Central memory CD8-positive, alpha-beta T cell (primary cell): ENCODE measurements at regions not wholly inside any gene's neighbourhood (a gene's known extent, or its start where the extent isn't known, plus 50 kb on each side); places are given as distances from the start of the nearest gene placed in this dataset.

Experiments used
- ATAC-seq: fragments of 150-1000 bp; cut with Tn5 transposase; replicated peaks from 2 replicates; pipeline ENCODE4 v1.10.0; 2022; ENCODE audit warnings: mild to moderate bottlenecking, moderate FRiP score, moderate number of reproducible peaks; ENCODE audit not compliant: poor library complexity, severe bottlenecking; ENCODE audit errors: extremely low read depth
- DNase-seq, 2 donors: peaks; one replicate each; pipeline ENCODE4 v3.0.0; 2021; ENCODE audit warnings: low spot score in 2 of 2
- H3K27ac Mint-ChIP-seq: one replicate; pipeline ENCODE4 v1.8.0; 2022; ENCODE audit warnings: low read depth, mild to moderate bottlenecking, moderate library complexity, mixed read lengths
- H3K27me3 Mint-ChIP-seq: one replicate; pipeline ENCODE4 v1.8.0; 2022; ENCODE audit warnings: mixed read lengths
- H3K36me3 Mint-ChIP-seq: one replicate; pipeline ENCODE4 v1.8.0; 2022; ENCODE audit warnings: mild to moderate bottlenecking, moderate library complexity, mixed read lengths; ENCODE audit not compliant: insufficient read depth
- H3K4me1 Mint-ChIP-seq: one replicate; pipeline ENCODE4 v1.8.0; 2022; ENCODE audit warnings: mixed read lengths
- H3K4me3 Mint-ChIP-seq: one replicate; pipeline ENCODE4 v1.8.0; 2022; ENCODE audit warnings: mild to moderate bottlenecking, moderate library complexity, mixed read lengths
- H3K9me3 Mint-ChIP-seq: one replicate; pipeline ENCODE4 v1.8.0; 2022; ENCODE audit warnings: mixed read lengths

GRCh38 chr10:4459531-4459930, 366.5 kb upstream of the AKR1E2 start:
- DNase-seq (no peak), ATAC-seq (no peak)
- peaks cover 23% of the 10 kb centered on the region for H3K27me3 Mint-ChIP-seq
- H3K4me3 Mint-ChIP-seq: no peak overlapping the region
- peaks cover 6% of the 10 kb centered on the region for H3K4me1 Mint-ChIP-seq
- no peak overlapping the region for H3K27ac Mint-ChIP-seq
- H3K9me3 Mint-ChIP-seq: no peaks in the 10 kb centered on the region
- H3K36me3 Mint-ChIP-seq: no peaks in the 10 kb centered on the region

GRCh38 chr10:4457597-4457996, 368.4 kb upstream of the AKR1E2 start:
- Mint-ChIP-seq H3K27ac (no peak overlapping the region), H3K27me3 (peaks cover 12% of the 10 kb centered on the region), H3K4me3 (no peak overlapping the region), H3K4me1 (peaks cover 5% of the 10 kb centered on the region), H3K9me3 (no peaks in the 10 kb centered on the region), H3K36me3 (no peaks in the 10 kb centered on the region)
- DNase-seq (no peak), ATAC-seq (no peak)

DNA sequence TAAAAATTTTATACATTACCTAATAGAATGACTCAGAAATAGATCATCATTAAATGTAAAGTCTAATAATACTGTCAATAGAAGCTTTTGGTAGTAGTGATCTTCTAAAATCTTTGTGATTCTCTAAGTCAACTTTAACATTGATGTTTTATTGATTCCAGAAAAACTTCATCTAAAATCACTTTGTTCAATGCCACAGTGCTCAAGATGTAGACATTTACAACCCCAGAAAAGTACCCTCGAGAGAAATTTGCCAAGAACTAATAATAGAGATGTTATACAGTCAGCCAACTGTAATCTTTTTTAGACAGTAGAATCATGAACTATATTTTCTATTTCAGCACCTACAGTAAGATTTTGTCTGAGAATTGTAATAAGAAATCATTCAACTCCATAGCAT, 369.2 kb upstream of the AKR1E2 start:
- ATAC-seq: no peak
- H3K4me1 Mint-ChIP-seq: no peaks in the 10 kb centered on the region
- no peak overlapping the region for H3K4me3 Mint-ChIP-seq

DNA sequence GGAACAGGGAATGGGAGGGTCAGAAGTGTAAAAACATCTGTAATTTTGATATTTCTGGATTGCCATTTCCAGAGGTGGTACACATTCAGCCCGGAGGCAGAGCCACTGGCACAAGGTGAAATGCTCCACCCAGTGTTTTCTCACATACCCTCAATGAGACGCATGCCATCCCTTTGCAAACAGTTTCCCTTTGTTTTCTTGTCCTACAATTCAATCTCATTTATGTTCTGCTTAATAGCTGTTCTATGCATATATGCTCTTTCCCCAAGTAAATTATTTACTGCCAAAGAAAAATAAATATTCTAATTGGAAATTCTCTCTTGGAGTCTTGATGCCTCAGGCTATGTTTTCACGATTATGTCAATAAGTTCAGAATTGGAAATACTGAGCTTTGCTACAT, 369.7 kb upstream of the AKR1E2 start:
- H3K27ac Mint-ChIP-seq: no peak overlapping the region
- ATAC-seq (no peak), DNase-seq (no peak)
- no peaks in the 10 kb centered on the region for H3K9me3 Mint-ChIP-seq
- H3K4me3 Mint-ChIP-seq: no peak overlapping the region
- H3K27me3 Mint-ChIP-seq: peaks cover 23% of the 10 kb centered on the region
- no peaks in the 10 kb centered on the region for H3K36me3 Mint-ChIP-seq
- H3K4me1 Mint-ChIP-seq: no peaks in the 10 kb centered on the region

More for the DNA sequence above, 369.2 kb upstream of the AKR1E2 start:
- no peak overlapping the region for H3K27ac Mint-ChIP-seq
- H3K27me3 Mint-ChIP-seq: peaks cover 20% of the 10 kb centered on the region
- H3K9me3 Mint-ChIP-seq: no peaks in the 10 kb centered on the region
- no peaks in the 10 kb centered on the region for H3K36me3 Mint-ChIP-seq
- no peak for DNase-seq

GRCh38 chr10:4453950-4454349, 372.1 kb upstream of the AKR1E2 start:
- H3K27ac Mint-ChIP-seq: no peak overlapping the region
- no peak overlapping the region for H3K4me3 Mint-ChIP-seq
- no peak for ATAC-seq
- no peaks in the 10 kb centered on the region for H3K9me3 Mint-ChIP-seq
- H3K4me1 Mint-ChIP-seq: no peaks in the 10 kb centered on the region
- DNase-seq: no peak
- peaks cover 12% of the 10 kb centered on the region for H3K27me3 Mint-ChIP-seq
- H3K36me3 Mint-ChIP-seq: no peaks in the 10 kb centered on the region

GRCh38 chr10:4453276-4453675, 372.7 kb upstream of the AKR1E2 start:
- no peak overlapping the region for H3K27ac Mint-ChIP-seq
- no peaks in the 10 kb centered on the region for H3K36me3 Mint-ChIP-seq
- no peak for ATAC-seq
- no peaks in the 10 kb centered on the region for H3K4me1 Mint-ChIP-seq
- peaks cover 10% of the 10 kb centered on the region for H3K27me3 Mint-ChIP-seq
- no peak overlapping the region for H3K4me3 Mint-ChIP-seq
- no peaks in the 10 kb centered on the region for H3K9me3 Mint-ChIP-seq
- no peak for DNase-seq

DNA sequence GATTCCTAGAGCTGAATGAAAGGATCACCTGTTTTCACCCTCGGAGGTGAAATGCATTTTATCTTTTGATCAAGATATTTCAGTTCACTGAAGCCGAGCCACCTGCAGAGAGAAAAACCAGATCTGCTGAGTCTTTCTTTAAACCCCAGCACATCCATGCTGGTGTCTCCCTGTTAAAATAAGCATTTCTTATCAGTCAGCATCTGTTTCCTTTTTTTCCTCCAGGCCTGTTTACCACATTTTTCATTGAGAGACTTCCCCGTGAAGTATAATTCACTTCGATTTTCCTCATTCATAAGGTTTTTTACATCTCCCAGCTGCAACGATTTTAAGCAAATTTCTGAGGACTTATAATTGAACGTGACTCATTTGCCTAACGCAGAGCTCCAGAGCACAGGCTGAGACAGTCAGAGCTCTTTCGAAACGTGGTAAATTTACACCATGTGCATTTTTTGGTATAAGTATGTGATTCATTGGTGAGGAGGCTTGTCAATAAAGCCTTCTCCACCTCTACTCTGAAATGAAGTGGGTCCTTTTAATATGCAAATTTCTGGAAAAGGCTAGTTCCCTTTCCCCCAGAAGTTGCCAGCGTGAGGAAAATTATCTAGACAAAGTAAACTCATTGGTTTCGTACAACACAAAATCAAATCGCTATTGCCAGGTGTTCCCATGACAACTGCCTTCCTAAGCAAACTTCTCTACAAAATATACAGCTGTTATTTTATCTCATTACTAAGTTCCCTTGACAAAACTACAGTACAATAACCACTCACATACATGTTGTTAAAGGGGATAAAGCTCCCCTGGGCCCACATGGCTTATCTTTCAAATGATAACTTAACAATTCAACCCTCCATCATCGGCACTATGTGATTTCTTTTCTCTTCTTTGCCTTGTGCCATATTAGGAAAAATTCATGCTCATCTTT, 374.8 kb upstream of the AKR1E2 start:
- H3K4me3 Mint-ChIP-seq: no peak overlapping the region
- no peaks in the 10 kb centered on the region for H3K9me3 Mint-ChIP-seq
- no peak overlapping the region for H3K27ac Mint-ChIP-seq
- no peaks in the 10 kb centered on the region for H3K36me3 Mint-ChIP-seq
- H3K27me3 Mint-ChIP-seq: peaks cover 14% of the 10 kb centered on the region
- ATAC-seq (no peak), DNase-seq (no peak)
- H3K4me1 Mint-ChIP-seq: no peaks in the 10 kb centered on the region

DNA sequence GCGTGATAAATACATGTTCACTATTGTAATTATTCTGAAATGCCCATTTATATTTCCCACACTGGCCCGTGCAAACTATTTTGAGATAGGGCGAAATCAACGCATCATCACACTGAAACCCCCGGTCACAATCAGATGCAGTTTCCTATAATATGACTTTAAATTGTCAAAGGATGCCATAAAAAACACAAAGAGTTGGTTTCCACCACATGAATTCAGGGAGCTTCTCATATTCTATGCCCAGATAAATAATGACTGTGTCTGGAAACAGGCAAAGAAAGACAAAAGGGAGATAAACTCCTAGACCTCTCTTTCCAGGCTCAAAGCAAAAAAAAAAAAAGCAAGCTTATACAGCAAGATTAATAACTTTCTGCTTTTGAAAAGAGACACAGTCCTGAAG, 375.8 kb upstream of the AKR1E2 start:
- ATAC-seq (no peak), DNase-seq (no peak)
- Mint-ChIP-seq H3K9me3 (peaks cover under 1% of the 10 kb centered on the region), H3K4me1 (no peaks in the 10 kb centered on the region), H3K27ac (no peak overlapping the region), H3K36me3 (no peaks in the 10 kb centered on the region), H3K4me3 (no peak overlapping the region), H3K27me3 (peaks cover 25% of the 10 kb centered on the region)

- peaks cover 8% of the 10 kb centered on the region for H3K9me3 Mint-ChIP-seq
- ATAC-seq: no peak
- no peaks in the 10 kb centered on the region for H3K36me3 Mint-ChIP-seq
- peaks cover 34% of the 10 kb centered on the region for H3K27me3 Mint-ChIP-seq
- H3K4me1 Mint-ChIP-seq: no peaks in the 10 kb centered on the region
- H3K4me3 Mint-ChIP-seq: no peak overlapping the region
- H3K27ac Mint-ChIP-seq: no peak overlapping the region
- DNase-seq: no peak
Measured at GRCh38 chr10:4448030-4448429, 378.0 kb upstream of the AKR1E2 start.

DNA sequence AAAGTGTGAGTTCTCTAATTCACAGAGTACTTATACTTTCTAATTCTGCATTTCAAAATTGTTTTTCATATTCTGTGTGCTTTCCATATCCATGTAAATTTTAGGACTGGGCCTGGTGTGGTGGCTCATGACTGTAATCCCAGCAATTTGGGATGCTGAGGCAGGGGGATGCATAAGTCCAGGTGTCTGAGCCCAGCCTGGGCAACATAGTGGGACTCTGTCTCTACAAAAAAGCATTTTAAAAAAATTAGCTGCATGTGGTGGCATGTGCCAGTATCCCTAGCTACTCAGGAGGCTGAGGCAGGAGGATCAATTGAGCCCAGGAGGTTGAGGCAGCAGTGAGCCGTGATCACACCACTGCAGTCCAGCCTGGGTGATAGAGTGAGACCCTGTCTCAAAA, 382.6 kb upstream of the AKR1E2 start:
- Mint-ChIP-seq H3K27ac (no peak overlapping the region), H3K4me3 (no peak overlapping the region), H3K36me3 (no peaks in the 10 kb centered on the region), H3K27me3 (peaks cover 32% of the 10 kb centered on the region), H3K9me3 (peaks cover 8% of the 10 kb centered on the region), H3K4me1 (no peaks in the 10 kb centered on the region)
- ATAC-seq (no peak), DNase-seq (no peak)

- Mint-ChIP-seq H3K9me3 (peaks cover 8% of the 10 kb centered on the region), H3K27ac (no peak overlapping the region), H3K4me3 (no peak overlapping the region), H3K27me3 (peaks cover 32% of the 10 kb centered on the region), H3K4me1 (no peaks in the 10 kb centered on the region), H3K36me3 (no peaks in the 10 kb centered on the region)
- DNase-seq: no peak
- ATAC-seq: no peak
Measured at GRCh38 chr10:4442296-4442695, 383.7 kb upstream of the AKR1E2 start.

- Mint-ChIP-seq H3K4me1 (no peaks in the 10 kb centered on the region), H3K9me3 (peaks cover 8% of the 10 kb centered on the region), H3K27me3 (peaks cover 18% of the 10 kb centered on the region), H3K4me3 (no peak overlapping the region), H3K36me3 (no peaks in the 10 kb centered on the region), H3K27ac (no peak overlapping the region)
- ATAC-seq (no peak), DNase-seq (no peak)
Measured at GRCh38 chr10:4440260-4440659, 385.7 kb upstream of the AKR1E2 start.

DNA sequence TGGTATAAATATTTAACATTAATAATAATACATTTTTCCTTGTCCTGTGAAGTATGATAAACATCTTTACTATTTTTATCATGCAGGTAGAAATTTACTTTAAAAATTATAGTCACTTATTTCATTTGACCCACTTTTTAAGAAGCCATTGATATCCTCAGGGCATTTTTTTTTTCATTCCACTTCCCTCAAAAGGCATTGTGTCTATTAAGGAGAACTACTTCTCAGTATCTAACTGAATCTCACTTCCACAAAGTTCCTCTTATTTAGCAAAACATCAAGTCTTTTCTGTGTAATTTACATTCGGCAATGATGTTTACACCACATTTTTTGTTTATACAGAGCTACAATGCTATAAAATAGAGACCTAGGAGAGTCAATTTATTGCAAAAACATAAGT, 388.2 kb upstream of the AKR1E2 start:
- no peak overlapping the region for H3K27ac Mint-ChIP-seq
- no peak overlapping the region for H3K4me3 Mint-ChIP-seq
- H3K9me3 Mint-ChIP-seq: no peaks in the 10 kb centered on the region
- H3K4me1 Mint-ChIP-seq: no peaks in the 10 kb centered on the region
- DNase-seq (no peak), ATAC-seq (no peak)
- H3K27me3 Mint-ChIP-seq: peaks cover 8% of the 10 kb centered on the region
- H3K36me3 Mint-ChIP-seq: no peaks in the 10 kb centered on the region
